SK-N-SH (cell line): ENCODE measurements at regions not wholly inside any gene's neighbourhood (a gene's known extent, or its start where the extent isn't known, plus 50 kb on each side); places are given as distances from the start of the nearest gene placed in this dataset.
A peak's percentile ranks its signal among the peaks of the same experiment; 100 is the strongest.
"Not testable (repeated sequence)": the region's sequence is repeated elsewhere in the genome, so short reads cannot be mapped to it uniquely, and the experiment has no call there.

Source experiments
- CTCF ChIA-PET: fragments of 300-600, 350-600 bp; formaldehyde crosslinking; extraction: SDS; loops from one replicate; lab custom pipeline; 2021; lab: Yijun Ruan, JAX
- POLR2A ChIA-PET: fragments of 350-600 bp; sonication (Branson Sonifier 250); formaldehyde crosslinking; extraction: SDS; loops from one replicate; lab custom pipeline; 2020; ENCODE audit warnings: antibody characterized with exemption, inconsistent platforms; lab: Yijun Ruan, JAX
- DNase-seq: peaks from one replicate; pipeline ENCODE4 v3.0.0; 2012
- H2AFZ ChIP-seq: fragments of 200-600 bp; sonication (generic); 2 replicates; pipeline ENCODE4 v1.8.1; 2016; ENCODE audit warnings: antibody characterized with exemption, mild to moderate bottlenecking, low read depth
- H3F3A ChIP-seq: fragments of 200-600 bp; sonication (generic); replicated peaks from 2 replicates; pipeline ENCODE3; 2016; ENCODE audit warnings: antibody characterized with exemption, mild to moderate bottlenecking; ENCODE audit not compliant: insufficient read depth
- H3K27ac ChIP-seq, 2 experiments: fragments of 200-500 bp in 1 of 2; fragments of 200-600 bp in 1 of 2; sonication (Bioruptor generic) in 1 of 2; sonication (generic), shearing (Covaris generic) in 1 of 2; 2 replicates each; pipeline versions ENCODE4 v1.5.1 to v1.6.1; 2014 to 2016; ENCODE audit warnings: low read depth in 2 of 2, inconsistent platforms in 1 of 2, low read length in 1 of 2, mild to moderate bottlenecking in 1 of 2, mixed read lengths in 1 of 2
- H3K27me3 ChIP-seq: fragments of 200-600 bp; sonication (generic), shearing (Covaris generic); 2 replicates; pipeline ENCODE4 v1.6.1; 2016; ENCODE audit warnings: mixed run types; ENCODE audit not compliant: insufficient read depth
- H3K36me3 ChIP-seq, 2 experiments: fragments of 200-500 bp in 1 of 2; fragments of 200-600 bp in 1 of 2; sonication (Bioruptor generic) in 1 of 2; sonication (generic) in 1 of 2; replicated peaks in 1 of 2; 2 replicates each; pipeline versions ENCODE3 to v1.5.1; 2014 to 2016; ENCODE audit warnings: low read length in 1 of 2, mild to moderate bottlenecking in 1 of 2; ENCODE audit not compliant: insufficient read depth in 2 of 2, control insufficient read depth in 1 of 2
- H3K4me1 ChIP-seq, 2 experiments: fragments of 200-500 bp in 1 of 2; fragments of 200-600 bp in 1 of 2; sonication (Bioruptor generic) in 1 of 2; sonication (generic), shearing (Covaris generic) in 1 of 2; 2 replicates each; pipeline versions ENCODE4 v1.5.1 to v1.6.1; 2014 to 2016; ENCODE audit warnings: low read depth in 1 of 2, low read length in 1 of 2, mixed run types in 1 of 2; ENCODE audit not compliant: insufficient read depth in 2 of 2, control insufficient read depth in 1 of 2
- H3K4me2 ChIP-seq: fragments of 200-600 bp; sonication (generic), shearing (Covaris generic); 2 replicates; pipeline ENCODE4 v1.6.1; 2017; ENCODE audit warnings: mixed run types
- H3K4me3 ChIP-seq, 2 experiments: fragments of 200-500 bp in 1 of 2; fragments of 200-600 bp in 1 of 2; sonication (Bioruptor generic) in 1 of 2; sonication (generic), shearing (Covaris generic) in 1 of 2; 2 replicates each; pipeline versions ENCODE4 v1.5.1 to v1.8.1; 2014 to 2016; ENCODE audit warnings: low read depth in 2 of 2, inconsistent platforms in 1 of 2, low read length in 1 of 2, mild to moderate bottlenecking in 1 of 2, mixed read lengths in 1 of 2, moderate library complexity in 1 of 2
- H3K79me2 ChIP-seq: fragments of 200-600 bp; sonication (generic); 2 replicates; pipeline ENCODE4 v1.8.1; 2017; ENCODE audit warnings: mild to moderate bottlenecking; ENCODE audit not compliant: insufficient read depth
- H3K9ac ChIP-seq: fragments of 200-600 bp; sonication (generic); 2 replicates; pipeline ENCODE4 v1.6.1; 2017; ENCODE audit warnings: mixed run types
- H3K9me2 ChIP-seq: fragments of 200-600 bp; sonication (generic); 2 replicates; pipeline ENCODE4 v1.6.1; 2017; ENCODE audit warnings: mixed run types
- H3K9me3 ChIP-seq: fragments of 200-600 bp; sonication (generic); 2 replicates; pipeline ENCODE4 v1.6.1; 2017; ENCODE audit warnings: mixed run types, mild to moderate bottlenecking, moderate library complexity
- H4K20me1 ChIP-seq: fragments of 200-600 bp; sonication (generic); 2 replicates; pipeline ENCODE4 v1.6.1; 2017; ENCODE audit warnings: mild to moderate bottlenecking, mixed run types; ENCODE audit not compliant: insufficient read depth
- EP300 ChIP-seq, 2 experiments: IDR thresholded peaks; 2 replicates each; pipeline versions ENCODE4 v1.4.0 to v1.6.1; 2012; ENCODE audit warnings: borderline replicate concordance in 1 of 2, low read depth in 1 of 2, low read length in 1 of 2
- EZH2phosphoT487 ChIP-seq: fragments of 200-600 bp; sonication (generic); IDR thresholded peaks from 2 replicates; pipeline ENCODE4 v1.6.1; 2017; ENCODE audit warnings: low read depth, mixed run types, mild to moderate bottlenecking, antibody characterized with exemption, moderate library complexity, borderline replicate concordance
- FOXJ3 ChIP-seq: sonication (generic); formaldehyde crosslinking; IDR thresholded peaks from 2 replicates; pipeline ENCODE4 v1.5.1; 2020; ENCODE audit warnings: mild to moderate bottlenecking, missing genetic modification reagents
- RAD21 ChIP-seq: IDR thresholded peaks from 2 replicates; pipeline ENCODE4 v1.6.1; 2012; ENCODE audit warnings: mild to moderate bottlenecking, low read length
- RFX5 ChIP-seq: IDR thresholded peaks from 2 replicates; pipeline ENCODE4 v1.6.1; 2012; ENCODE audit warnings: mild to moderate bottlenecking, improper control_type of control experiment, low read length
- YY1 ChIP-seq: IDR thresholded peaks from 2 replicates; pipeline ENCODE4 v1.4.0; 2012; ENCODE audit warnings: low read depth, mild to moderate bottlenecking
- WGBS: methylation state at CpG from one replicate; pipeline ENCODE4 v1.1.6; 2017; ENCODE audit warnings: low lambda C conversion rate; 5-methylcytosine and 5-hydroxymethylcytosine counted together
- TF ChIP-seq, protein P1 (sequence below): IDR thresholded peaks from 2 replicates; pipeline ENCODE4 v1.6.1; 2012; ENCODE audit warnings: mild to moderate bottlenecking, low read depth, low read length, moderate library complexity
- TF ChIP-seq, protein P2 (sequence below): fragments of 150-350 bp; IDR thresholded peaks from 2 replicates; pipeline ENCODE4 v1.6.1; 2017; ENCODE audit warnings: antibody characterized with exemption, low read length, low read depth, borderline replicate concordance
- TF ChIP-seq, protein P3 (sequence below): fragments of 200-600 bp; sonication (generic); IDR thresholded peaks from 2 replicates; pipeline ENCODE4 v1.6.1; 2017; ENCODE audit warnings: antibody characterized with exemption, mild to moderate bottlenecking, moderate library complexity
- TF ChIP-seq, protein P4 (sequence below): IDR thresholded peaks from 2 replicates; pipeline ENCODE4; 2012

DNA sequence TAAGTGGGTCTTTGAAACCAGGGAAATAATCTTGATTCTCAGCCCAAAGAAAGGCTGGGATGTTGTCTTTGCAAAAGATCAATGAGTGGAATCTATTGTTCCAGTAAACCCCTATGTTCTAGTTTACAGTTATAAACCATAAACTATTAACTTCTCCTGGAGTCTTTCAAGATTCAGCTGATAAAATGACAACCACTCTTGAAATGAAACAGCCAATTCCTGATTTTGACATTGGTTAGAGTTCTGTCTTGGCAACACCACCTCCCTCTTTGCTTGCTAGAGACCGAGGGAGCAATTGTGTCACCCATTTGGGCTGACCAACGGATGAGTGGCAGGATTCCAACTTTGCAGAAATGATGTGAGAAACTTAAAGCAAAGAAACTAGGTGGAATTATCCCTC, 746.9 kb downstream of the SLC4A3 start (continued):
- TF ChIP-seq, protein P1, sequence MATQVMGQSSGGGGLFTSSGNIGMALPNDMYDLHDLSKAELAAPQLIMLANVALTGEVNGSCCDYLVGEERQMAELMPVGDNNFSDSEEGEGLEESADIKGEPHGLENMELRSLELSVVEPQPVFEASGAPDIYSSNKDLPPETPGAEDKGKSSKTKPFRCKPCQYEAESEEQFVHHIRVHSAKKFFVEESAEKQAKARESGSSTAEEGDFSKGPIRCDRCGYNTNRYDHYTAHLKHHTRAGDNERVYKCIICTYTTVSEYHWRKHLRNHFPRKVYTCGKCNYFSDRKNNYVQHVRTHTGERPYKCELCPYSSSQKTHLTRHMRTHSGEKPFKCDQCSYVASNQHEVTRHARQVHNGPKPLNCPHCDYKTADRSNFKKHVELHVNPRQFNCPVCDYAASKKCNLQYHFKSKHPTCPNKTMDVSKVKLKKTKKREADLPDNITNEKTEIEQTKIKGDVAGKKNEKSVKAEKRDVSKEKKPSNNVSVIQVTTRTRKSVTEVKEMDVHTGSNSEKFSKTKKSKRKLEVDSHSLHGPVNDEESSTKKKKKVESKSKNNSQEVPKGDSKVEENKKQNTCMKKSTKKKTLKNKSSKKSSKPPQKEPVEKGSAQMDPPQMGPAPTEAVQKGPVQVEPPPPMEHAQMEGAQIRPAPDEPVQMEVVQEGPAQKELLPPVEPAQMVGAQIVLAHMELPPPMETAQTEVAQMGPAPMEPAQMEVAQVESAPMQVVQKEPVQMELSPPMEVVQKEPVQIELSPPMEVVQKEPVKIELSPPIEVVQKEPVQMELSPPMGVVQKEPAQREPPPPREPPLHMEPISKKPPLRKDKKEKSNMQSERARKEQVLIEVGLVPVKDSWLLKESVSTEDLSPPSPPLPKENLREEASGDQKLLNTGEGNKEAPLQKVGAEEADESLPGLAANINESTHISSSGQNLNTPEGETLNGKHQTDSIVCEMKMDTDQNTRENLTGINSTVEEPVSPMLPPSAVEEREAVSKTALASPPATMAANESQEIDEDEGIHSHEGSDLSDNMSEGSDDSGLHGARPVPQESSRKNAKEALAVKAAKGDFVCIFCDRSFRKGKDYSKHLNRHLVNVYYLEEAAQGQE: no peak
- no peak for TF ChIP-seq EZH2phosphoT487
- TF ChIP-seq, protein P2, sequence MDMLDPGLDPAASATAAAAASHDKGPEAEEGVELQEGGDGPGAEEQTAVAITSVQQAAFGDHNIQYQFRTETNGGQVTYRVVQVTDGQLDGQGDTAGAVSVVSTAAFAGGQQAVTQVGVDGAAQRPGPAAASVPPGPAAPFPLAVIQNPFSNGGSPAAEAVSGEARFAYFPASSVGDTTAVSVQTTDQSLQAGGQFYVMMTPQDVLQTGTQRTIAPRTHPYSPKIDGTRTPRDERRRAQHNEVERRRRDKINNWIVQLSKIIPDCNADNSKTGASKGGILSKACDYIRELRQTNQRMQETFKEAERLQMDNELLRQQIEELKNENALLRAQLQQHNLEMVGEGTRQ: no peak
- TF ChIP-seq, all 33 proteins: peak for 9

DNA sequence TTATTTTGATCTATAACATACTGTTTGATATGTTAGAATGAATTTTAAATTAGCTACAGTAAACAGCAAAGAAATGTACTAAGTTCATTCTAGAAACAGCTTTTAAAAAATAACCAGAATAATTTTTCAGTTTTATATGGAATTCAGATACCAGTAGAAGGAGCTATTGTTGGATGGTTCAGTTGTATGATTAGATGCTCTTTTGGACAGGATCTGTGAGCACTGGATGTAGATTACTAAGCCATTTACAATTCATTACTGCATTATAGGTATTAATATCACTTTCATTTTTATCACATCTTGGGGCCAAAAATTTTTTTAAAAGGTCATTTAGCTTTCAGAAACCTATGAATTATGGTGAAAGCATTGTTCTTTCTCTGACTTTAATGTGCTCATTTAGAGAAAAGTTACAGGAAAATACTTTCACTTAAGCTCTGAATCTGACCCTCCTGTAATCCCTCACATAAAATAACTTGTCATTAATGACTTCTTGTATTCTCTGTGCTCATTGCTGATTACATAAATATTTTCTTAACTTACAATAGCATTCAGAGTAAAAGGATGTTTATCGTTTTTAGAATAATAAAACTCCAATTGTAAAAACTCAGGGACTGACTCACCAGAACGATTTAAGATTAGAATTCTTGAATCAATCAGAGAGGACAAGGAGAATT, 750.2 kb downstream of the SLC4A3 start:
- Histone ChIP-seq H4K20me1 (no peaks in the 10 kb centered on the region), H3K4me2 (no peak overlapping the region), H3K4me3 (no peak overlapping the region), H2AFZ (peak overlapping the region; percentile 7; the same call in 1 of the 2 replicates), H3F3A (peaks cover 5% of the 10 kb centered on the region), H3K4me1 (no peaks in the 10 kb centered on the region), H3K27ac (no peak overlapping the region), H3K9me3 (no peaks in the 10 kb centered on the region), H3K79me2 (no peaks in the 10 kb centered on the region), H3K9ac (no peak overlapping the region), H3K9me2 (no peaks in the 10 kb centered on the region), H3K36me3 (no peaks in the 10 kb centered on the region), H3K27me3 (no peaks in the 10 kb centered on the region)
- POLR2A ChIA-PET: no interaction called here
- TF ChIP-seq, protein P3, sequence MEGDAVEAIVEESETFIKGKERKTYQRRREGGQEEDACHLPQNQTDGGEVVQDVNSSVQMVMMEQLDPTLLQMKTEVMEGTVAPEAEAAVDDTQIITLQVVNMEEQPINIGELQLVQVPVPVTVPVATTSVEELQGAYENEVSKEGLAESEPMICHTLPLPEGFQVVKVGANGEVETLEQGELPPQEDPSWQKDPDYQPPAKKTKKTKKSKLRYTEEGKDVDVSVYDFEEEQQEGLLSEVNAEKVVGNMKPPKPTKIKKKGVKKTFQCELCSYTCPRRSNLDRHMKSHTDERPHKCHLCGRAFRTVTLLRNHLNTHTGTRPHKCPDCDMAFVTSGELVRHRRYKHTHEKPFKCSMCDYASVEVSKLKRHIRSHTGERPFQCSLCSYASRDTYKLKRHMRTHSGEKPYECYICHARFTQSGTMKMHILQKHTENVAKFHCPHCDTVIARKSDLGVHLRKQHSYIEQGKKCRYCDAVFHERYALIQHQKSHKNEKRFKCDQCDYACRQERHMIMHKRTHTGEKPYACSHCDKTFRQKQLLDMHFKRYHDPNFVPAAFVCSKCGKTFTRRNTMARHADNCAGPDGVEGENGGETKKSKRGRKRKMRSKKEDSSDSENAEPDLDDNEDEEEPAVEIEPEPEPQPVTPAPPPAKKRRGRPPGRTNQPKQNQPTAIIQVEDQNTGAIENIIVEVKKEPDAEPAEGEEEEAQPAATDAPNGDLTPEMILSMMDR: peak; percentile 19; the same call in 1 of the 2 replicates
- TF ChIP-seq YY1 (no peak), RAD21 (0 out of 2 replicates have a peak, but pooled peaks have one; percentile 11), EP300 (IDR thresholded peaks at IDR 0.05; ENCODE audit: borderline replicate concordance in 1 of 2, low read depth in 1 of 2, low read length in 1 of 2) (0 out of 4 replicates have a peak, but pooled peaks of 1 of the 2 experiments have one; percentile 14), FOXJ3 (CRISPR knock-in tag) (no peak), RFX5 (no peak)
- TF ChIP-seq, protein P4, sequence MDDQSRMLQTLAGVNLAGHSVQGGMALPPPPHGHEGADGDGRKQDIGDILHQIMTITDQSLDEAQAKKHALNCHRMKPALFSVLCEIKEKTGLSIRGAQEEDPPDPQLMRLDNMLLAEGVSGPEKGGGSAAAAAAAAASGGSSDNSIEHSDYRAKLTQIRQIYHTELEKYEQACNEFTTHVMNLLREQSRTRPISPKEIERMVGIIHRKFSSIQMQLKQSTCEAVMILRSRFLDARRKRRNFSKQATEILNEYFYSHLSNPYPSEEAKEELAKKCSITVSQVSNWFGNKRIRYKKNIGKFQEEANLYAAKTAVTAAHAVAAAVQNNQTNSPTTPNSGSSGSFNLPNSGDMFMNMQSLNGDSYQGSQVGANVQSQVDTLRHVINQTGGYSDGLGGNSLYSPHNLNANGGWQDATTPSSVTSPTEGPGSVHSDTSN: 0 out of 2 replicates have a peak, but pooled peaks have one; percentile 7
- 3% methylated on average over 2 of the region's 2 CpGs for WGBS
- CTCF ChIA-PET: no interaction called here
- no peak for DNase-seq

DNA sequence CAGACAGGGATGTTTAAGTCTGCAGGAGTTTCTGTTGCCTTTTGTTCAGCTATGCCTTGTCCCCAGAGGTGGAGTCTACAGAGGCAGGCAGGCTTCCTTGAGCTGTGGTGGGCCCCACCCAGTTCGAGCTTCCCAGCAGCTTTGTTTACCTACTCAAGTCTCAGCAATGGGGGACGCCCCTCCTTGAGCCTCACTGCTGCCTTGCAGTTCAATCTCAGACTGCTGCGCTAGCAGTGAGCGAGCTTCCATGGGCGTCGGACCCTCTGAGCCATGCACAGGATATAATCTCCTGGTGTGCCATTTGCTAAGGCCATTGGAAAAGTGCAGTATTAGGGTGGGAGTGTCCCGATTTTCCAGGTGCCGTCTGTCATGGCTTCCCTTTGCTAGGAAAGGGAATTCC, 760.3 kb downstream of the SLC4A3 start:
- H3K9ac ChIP-seq, H3K27me3 ChIP-seq, H3K36me3 ChIP-seq, H3K4me1 ChIP-seq, H3F3A ChIP-seq, DNase-seq, CTCF ChIA-PET, POLR2A ChIA-PET, H3K4me2 ChIP-seq, H3K27ac ChIP-seq, H3K9me3 ChIP-seq, H4K20me1 ChIP-seq, H3K79me2 ChIP-seq, H3K4me3 ChIP-seq, H2AFZ ChIP-seq, H3K9me2 ChIP-seq: not testable (repeated sequence)
- WGBS: 30% methylated on average over 5 of the region's 8 CpGs
